B cell (primary cell): ENCODE measurements at regions not wholly inside any gene's neighbourhood (a gene's known extent, or its start where the extent isn't known, plus 50 kb on each side); places are given as distances from the start of the nearest gene placed in this dataset.

ENCODE experiments used
- EZH2 ChIP-seq: IDR thresholded peaks from 2 replicates; pipeline ENCODE4 v1.6.1; 2012; ENCODE audit warnings: borderline replicate concordance, low read depth, mild to moderate bottlenecking, moderate library complexity, low read length; ENCODE audit not compliant: insufficient read depth, poor library complexity, severe bottlenecking
- TF ChIP-seq, protein P1 (sequence below): fragments of 200-600 bp; IDR thresholded peaks from one replicate; pipeline ENCODE4 v1.8.0; 2022; ENCODE audit warnings: antibody characterized with exemption, mild to moderate bottlenecking

- TF ChIP-seq, protein P1, sequence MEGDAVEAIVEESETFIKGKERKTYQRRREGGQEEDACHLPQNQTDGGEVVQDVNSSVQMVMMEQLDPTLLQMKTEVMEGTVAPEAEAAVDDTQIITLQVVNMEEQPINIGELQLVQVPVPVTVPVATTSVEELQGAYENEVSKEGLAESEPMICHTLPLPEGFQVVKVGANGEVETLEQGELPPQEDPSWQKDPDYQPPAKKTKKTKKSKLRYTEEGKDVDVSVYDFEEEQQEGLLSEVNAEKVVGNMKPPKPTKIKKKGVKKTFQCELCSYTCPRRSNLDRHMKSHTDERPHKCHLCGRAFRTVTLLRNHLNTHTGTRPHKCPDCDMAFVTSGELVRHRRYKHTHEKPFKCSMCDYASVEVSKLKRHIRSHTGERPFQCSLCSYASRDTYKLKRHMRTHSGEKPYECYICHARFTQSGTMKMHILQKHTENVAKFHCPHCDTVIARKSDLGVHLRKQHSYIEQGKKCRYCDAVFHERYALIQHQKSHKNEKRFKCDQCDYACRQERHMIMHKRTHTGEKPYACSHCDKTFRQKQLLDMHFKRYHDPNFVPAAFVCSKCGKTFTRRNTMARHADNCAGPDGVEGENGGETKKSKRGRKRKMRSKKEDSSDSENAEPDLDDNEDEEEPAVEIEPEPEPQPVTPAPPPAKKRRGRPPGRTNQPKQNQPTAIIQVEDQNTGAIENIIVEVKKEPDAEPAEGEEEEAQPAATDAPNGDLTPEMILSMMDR = no peak
- TF ChIP-seq EZH2 = no peak
Measured at GRCh38 chr4:29375716-29376115, 1344.5 kb upstream of the PCDH7 start.
